K562 (cell line): ENCODE measurements at regions not wholly inside any gene's neighbourhood (a gene's known extent, or its start where the extent isn't known, plus 50 kb on each side); places are given as distances from the start of the nearest gene placed in this dataset.

ENCODE experiments used
- ATAC-seq: fragments of 200-7000 bp; cut with Tn5 transposase; 3 replicates; pipeline ENCODE4 v1.9.1; 2020; ENCODE audit warnings: moderate library complexity
- BruUV-seq: library from RNA; stranded (reverse); fragments of 400-500 nt; replicated peaks from 2 replicates; lab custom pipeline; 2021; lab: Mats Ljungman, UMichigan
- CTCF ChIA-PET: fragments of 300-600 bp; formaldehyde crosslinking; extraction: SDS; loops from one replicate; lab custom pipeline; 2021; ENCODE audit warnings: low intra/inter-chr PET ratio; lab: Yijun Ruan, JAX
- POLR2A ChIA-PET: fragments of 300-600, 350-650 bp; sonication (Branson Sonifier 250); formaldehyde crosslinking; extraction: SDS; loops from one replicate; lab custom pipeline; 2021; ENCODE audit warnings: antibody characterized with exemption, inconsistent platforms; lab: Yijun Ruan, JAX
- DNase-seq, 4 experiments: peaks; one replicate each; pipeline versions ENCODE4 v3.0.0 to v3.0.0-alpha.2; 2011 to 2018; ENCODE audit warnings: low spot score in 3 of 4, mixed read lengths in 3 of 4; ENCODE audit errors: extremely low read depth in 1 of 4
- FAIRE-seq: peaks from 2 replicates; lab custom pipeline; 2011; peaks lifted over from hg19 to GRCh38; lab: Jason Lieb, UNC
- H2AFZ ChIP-seq: 2 replicates; pipeline ENCODE4 v1.6.0; 2011; ENCODE audit warnings: low read depth, low read length, control low read depth, inconsistent platforms
- H3K27ac ChIP-seq: fragments of 200-600 bp; 3 replicates; pipeline ENCODE4 v1.8.0; 2011; ENCODE audit warnings: low read depth, mild to moderate bottlenecking, control low read depth, inconsistent platforms, low read length, moderate library complexity, mixed read lengths; ENCODE audit errors: extremely low read depth
- H3K27me3 ChIP-seq, 2 experiments: fragments of 300-600 bp in 1 of 2; 2 replicates in 1 of 2; 3 replicates in 1 of 2; pipeline versions ENCODE4 v1.6.0 to v1.8.0; 2011; ENCODE audit warnings: inconsistent platforms in 2 of 2, low read length in 2 of 2, mild to moderate bottlenecking in 1 of 2, mixed read lengths in 1 of 2, moderate library complexity in 1 of 2; ENCODE audit not compliant: control insufficient read depth in 2 of 2, insufficient read depth in 2 of 2
- H3K36me3 ChIP-seq: fragments of 300-600 bp; 3 replicates; pipeline ENCODE4 v1.8.0; 2011; ENCODE audit warnings: mild to moderate bottlenecking, low read length, inconsistent platforms; ENCODE audit not compliant: control insufficient read depth, insufficient read depth
- H3K4me1 ChIP-seq, 2 experiments: fragments of 200-600 bp in 1 of 2; replicated peaks in 1 of 2; 2 replicates in 1 of 2; 3 replicates in 1 of 2; pipeline versions ENCODE4 v1.5.1 to v1.8.0; 2011; ENCODE audit warnings: inconsistent platforms in 2 of 2, low read length in 2 of 2, mild to moderate bottlenecking in 1 of 2, mixed read lengths in 1 of 2, moderate library complexity in 1 of 2; ENCODE audit not compliant: control insufficient read depth in 2 of 2, insufficient read depth in 2 of 2
- H3K4me2 ChIP-seq: 2 replicates; pipeline ENCODE4 v1.6.1; 2011; ENCODE audit warnings: low read length, control low read depth, inconsistent platforms, mixed read lengths; ENCODE audit not compliant: insufficient read depth
- H3K4me3 ChIP-seq: fragments of 200-600 bp; sonication (generic), shearing (Covaris generic); 2 replicates; pipeline ENCODE4 v1.5.1; 2016; ENCODE audit warnings: control low read depth, inconsistent platforms
- H3K79me2 ChIP-seq: fragments of 200-600 bp; 3 replicates; pipeline ENCODE4 v1.8.0; 2011; ENCODE audit warnings: low read length, inconsistent platforms; ENCODE audit not compliant: control insufficient read depth, insufficient read depth
- H3K9ac ChIP-seq, 2 experiments: 2 replicates each; pipeline versions ENCODE4 v1.6.0 to v1.6.1; 2011; ENCODE audit warnings: low read depth in 2 of 2, low read length in 2 of 2, control low read depth in 1 of 2, inconsistent platforms in 1 of 2, mild to moderate bottlenecking in 1 of 2, mixed read lengths in 1 of 2; ENCODE audit not compliant: insufficient read depth in 1 of 2
- H3K9me1 ChIP-seq: one replicate; pipeline ENCODE4 v1.6.0; 2011; ENCODE audit warnings: inconsistent platforms, mild to moderate bottlenecking, low read length, moderate library complexity; ENCODE audit not compliant: control insufficient read depth, insufficient read depth
- H3K9me3 ChIP-seq: replicated peaks from 2 replicates; pipeline ENCODE4 v1.5.1; 2011; ENCODE audit warnings: low read depth, low read length, inconsistent platforms; ENCODE audit not compliant: control insufficient read depth, insufficient read depth
- H4K20me1 ChIP-seq: replicated peaks from 2 replicates; pipeline ENCODE4 v1.6.1; 2011; ENCODE audit warnings: low read length, inconsistent platforms, mixed read lengths; ENCODE audit not compliant: control insufficient read depth, insufficient read depth
- ATF1 ChIP-seq, 2 experiments: fragments of 450-650 bp in 1 of 2; IDR thresholded peaks; 2 replicates each; pipeline ENCODE4 v1.6.1; 2016; ENCODE audit warnings: missing compliant biosample characterization in 1 of 2, missing genetic modification characterization in 1 of 2
- CHD2 ChIP-seq: IDR thresholded peaks from 2 replicates; pipeline ENCODE4 v1.6.1; 2011; ENCODE audit warnings: low read depth, low read length
- KLF1 ChIP-seq: fragments of 450-650 bp; IDR thresholded peaks from 2 replicates; pipeline ENCODE4 v1.6.1; 2016; ENCODE audit warnings: missing genetic modification characterization, missing compliant biosample characterization
- POLR3G ChIP-seq: IDR thresholded peaks from 2 replicates; pipeline ENCODE4 v1.6.1; 2011; ENCODE audit not compliant: insufficient read length, insufficient replicate concordance; ENCODE audit errors: extremely low read depth
- THAP12 ChIP-seq: fragments of 250-450 bp; sonication (Bioruptor Pico); IDR thresholded peaks from 2 replicates; pipeline ENCODE4 v1.9.0; 2021; ENCODE audit warnings: mild to moderate bottlenecking, inconsistent platforms
- XRCC5 ChIP-seq: fragments of 200-400 bp; formaldehyde crosslinking; IDR thresholded peaks from 2 replicates; pipeline ENCODE4 v1.6.1; 2017; ENCODE audit warnings: low read depth, mild to moderate bottlenecking, low read length
- WGBS: fragments of 100-300 bp; shearing (Covaris generic); methylation state at CpG from one replicate; pipeline ENCODE4 v1.1.6; 2016; ENCODE audit warnings: low coverage, mixed read lengths; ENCODE audit not compliant: insufficient coverage; ENCODE audit errors: missing lambda C conversion rate; 5-methylcytosine and 5-hydroxymethylcytosine counted together
- in situ Hi-C: fragments of 300-500 bp; cut with MboI; formaldehyde crosslinking; loops from 4 replicates; pipeline ENCODE4 v1.15.0; 2018; ENCODE audit warnings: inconsistent platforms, mixed read lengths
- intact Hi-C: fragments of 100-400 bp; cut with micrococcal nuclease; formaldehyde crosslinking; loops from 2 replicates; pipeline ENCODE4 v1.14.2; 2022
- TF ChIP-seq, protein P1 (sequence below): fragments of 450-650 bp; IDR thresholded peaks from 2 replicates; pipeline ENCODE4 v1.6.1; 2016; ENCODE audit warnings: low read depth

GRCh38 chr9:11190719-11191118, 577.9 kb upstream of the PTPRD start:
- no peak for ATAC-seq
- ChIA-PET POLR2A (no interaction called here), CTCF (no interaction called here)
- H3K27me3 ChIP-seq = no peaks in the 10 kb centered on the region
- intact Hi-C loops = no loop called here
- no peaks in the 10 kb centered on the region for H4K20me1 ChIP-seq
- H3K79me2 ChIP-seq = no peaks in the 10 kb centered on the region
- H3K27ac ChIP-seq = no peak overlapping the region
- TF ChIP-seq THAP12 (CRISPR knock-in tag) = no peak
- TF ChIP-seq KLF1 (tag) = no peak
- TF ChIP-seq, protein P1, sequence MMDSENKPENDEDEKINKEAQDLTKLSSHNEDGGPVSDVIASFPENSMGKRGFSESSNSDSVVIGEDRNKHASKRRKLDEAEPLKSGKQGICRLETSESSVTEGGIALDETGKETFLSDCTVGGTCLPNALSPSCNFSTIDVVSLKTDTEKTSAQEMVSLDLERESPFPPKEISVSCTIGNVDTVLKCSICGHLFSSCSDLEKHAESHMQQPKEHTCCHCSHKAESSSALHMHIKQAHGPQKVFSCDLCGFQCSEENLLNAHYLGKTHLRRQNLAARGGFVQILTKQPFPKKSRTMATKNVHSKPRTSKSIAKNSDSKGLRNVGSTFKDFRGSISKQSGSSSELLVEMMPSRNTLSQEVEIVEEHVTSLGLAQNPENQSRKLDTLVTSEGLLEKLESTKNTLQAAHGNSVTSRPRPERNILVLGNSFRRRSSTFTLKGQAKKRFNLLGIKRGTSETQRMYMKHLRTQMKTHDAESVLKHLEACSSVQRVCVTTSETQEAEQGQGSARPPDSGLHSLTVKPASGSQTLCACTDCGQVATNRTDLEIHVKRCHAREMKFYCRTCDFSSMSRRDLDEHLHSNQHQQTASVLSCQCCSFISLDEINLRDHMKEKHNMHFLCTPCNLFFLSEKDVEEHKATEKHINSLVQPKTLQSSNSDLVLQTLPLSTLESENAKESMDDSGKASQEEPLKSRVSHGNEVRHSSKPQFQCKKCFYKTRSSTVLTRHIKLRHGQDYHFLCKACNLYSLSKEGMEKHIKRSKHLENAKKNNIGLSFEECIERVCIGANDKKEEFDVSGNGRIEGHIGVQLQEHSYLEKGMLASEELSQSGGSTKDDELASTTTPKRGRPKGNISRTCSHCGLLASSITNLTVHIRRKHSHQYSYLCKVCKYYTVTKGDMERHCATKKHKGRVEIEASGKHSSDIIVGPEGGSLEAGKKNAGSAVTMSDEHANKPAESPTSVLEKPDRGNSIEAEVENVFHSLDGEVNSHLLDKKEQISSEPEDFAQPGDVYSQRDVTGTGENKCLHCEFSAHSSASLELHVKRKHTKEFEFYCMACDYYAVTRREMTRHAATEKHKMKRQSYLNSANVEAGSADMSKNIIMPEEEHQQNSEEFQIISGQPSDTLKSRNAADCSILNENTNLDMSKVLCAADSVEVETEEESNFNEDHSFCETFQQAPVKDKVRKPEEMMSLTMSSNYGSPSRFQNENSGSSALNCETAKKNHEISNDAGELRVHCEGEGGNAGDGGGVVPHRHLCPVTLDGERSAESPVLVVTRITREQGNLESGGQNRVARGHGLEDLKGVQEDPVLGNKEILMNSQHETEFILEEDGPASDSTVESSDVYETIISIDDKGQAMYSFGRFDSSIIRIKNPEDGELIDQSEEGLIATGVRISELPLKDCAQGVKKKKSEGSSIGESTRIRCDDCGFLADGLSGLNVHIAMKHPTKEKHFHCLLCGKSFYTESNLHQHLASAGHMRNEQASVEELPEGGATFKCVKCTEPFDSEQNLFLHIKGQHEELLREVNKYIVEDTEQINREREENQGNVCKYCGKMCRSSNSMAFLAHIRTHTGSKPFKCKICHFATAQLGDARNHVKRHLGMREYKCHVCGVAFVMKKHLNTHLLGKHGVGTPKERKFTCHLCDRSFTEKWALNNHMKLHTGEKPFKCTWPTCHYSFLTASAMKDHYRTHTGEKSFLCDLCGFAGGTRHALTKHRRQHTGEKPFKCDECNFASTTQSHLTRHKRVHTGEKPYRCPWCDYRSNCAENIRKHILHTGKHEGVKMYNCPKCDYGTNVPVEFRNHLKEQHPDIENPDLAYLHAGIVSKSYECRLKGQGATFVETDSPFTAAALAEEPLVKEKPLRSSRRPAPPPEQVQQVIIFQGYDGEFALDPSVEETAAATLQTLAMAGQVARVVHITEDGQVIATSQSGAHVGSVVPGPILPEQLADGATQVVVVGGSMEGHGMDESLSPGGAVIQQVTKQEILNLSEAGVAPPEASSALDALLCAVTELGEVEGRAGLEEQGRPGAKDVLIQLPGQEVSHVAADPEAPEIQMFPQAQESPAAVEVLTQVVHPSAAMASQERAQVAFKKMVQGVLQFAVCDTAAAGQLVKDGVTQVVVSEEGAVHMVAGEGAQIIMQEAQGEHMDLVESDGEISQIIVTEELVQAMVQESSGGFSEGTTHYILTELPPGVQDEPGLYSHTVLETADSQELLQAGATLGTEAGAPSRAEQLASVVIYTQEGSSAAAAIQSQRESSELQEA = no peak
- TF ChIP-seq XRCC5 = no peak
- no peak for TF ChIP-seq ATF1 (CRISPR knock-in tag; IDR thresholded peaks at IDR 0.05)
- TF ChIP-seq ATF1 (tag; IDR thresholded peaks at IDR 0.05) = no peak
- TF ChIP-seq CHD2 = no peak
- no peak for TF ChIP-seq POLR3G
- no peak overlapping the region for H3K4me3 ChIP-seq
- no peak for FAIRE-seq
- H3K9ac ChIP-seq = no peak overlapping the region
- no TSS peak for BruUV-seq
- 0% methylated on average over 1 of the region's 1 CpG for WGBS
- in situ Hi-C loops = no loop called here
- H3K36me3 ChIP-seq = no peaks in the 10 kb centered on the region
- H3K4me1 ChIP-seq = no peaks in the 10 kb centered on the region
- H2AFZ ChIP-seq = no peak overlapping the region
- DNase-seq = no peak
- no peaks in the 10 kb centered on the region for H3K9me3 ChIP-seq
- H3K9me1 ChIP-seq = no peaks in the 10 kb centered on the region
- H3K4me2 ChIP-seq = no peak overlapping the region
